H9 (cell line): ENCODE measurements at regions not wholly inside any gene's neighbourhood (a gene's known extent, or its start where the extent isn't known, plus 50 kb on each side); places are given as distances from the start of the nearest gene placed in this dataset.

Source experiments
- DNase-seq: peaks from one replicate; pipeline ENCODE4 v3.0.0-alpha.2; 2017
- H2AFZ ChIP-seq: one replicate; pipeline ENCODE4 v1.6.1; 2013; ENCODE audit warnings: mild to moderate bottlenecking, low read length, control low read depth, moderate library complexity
- H2AK5ac ChIP-seq: 2 replicates; pipeline ENCODE4 v1.6.1; 2013; ENCODE audit warnings: low read length, control low read depth, mixed read lengths; ENCODE audit not compliant: insufficient read length
- H2BK120ac ChIP-seq: one replicate; pipeline ENCODE4 v1.6.1; 2013; ENCODE audit warnings: low read depth, mild to moderate bottlenecking, low read length, control low read depth, inconsistent platforms; ENCODE audit not compliant: poor library complexity, severe bottlenecking
- H2BK12ac ChIP-seq: 2 replicates; pipeline ENCODE4 v1.6.1; 2013; ENCODE audit warnings: low read length, control low read depth, mixed read lengths, low read depth; ENCODE audit not compliant: insufficient read length
- H2BK15ac ChIP-seq: 2 replicates; pipeline ENCODE4 v1.6.1; 2013; ENCODE audit warnings: low read depth, low read length, control low read depth
- H2BK20ac ChIP-seq: one replicate; pipeline ENCODE4 v1.6.1; 2013; ENCODE audit warnings: low read depth, mild to moderate bottlenecking, low read length, control low read depth, inconsistent platforms; ENCODE audit not compliant: poor library complexity, severe bottlenecking
- H2BK5ac ChIP-seq: 2 replicates; pipeline ENCODE4 v1.6.1; 2013; ENCODE audit warnings: low read length, control low read depth, mixed read lengths; ENCODE audit not compliant: insufficient read length
- H3K14ac ChIP-seq: 2 replicates; pipeline ENCODE4 v1.6.1; 2013; ENCODE audit warnings: low read length, control low read depth; ENCODE audit not compliant: insufficient read depth
- H3K18ac ChIP-seq: 2 replicates; pipeline ENCODE4 v1.6.1; 2013; ENCODE audit warnings: low read depth, mild to moderate bottlenecking, mixed read lengths, low read length, control low read depth; ENCODE audit not compliant: insufficient read length
- H3K23ac ChIP-seq: 2 replicates; pipeline ENCODE4 v1.6.1; 2013; ENCODE audit warnings: low read length, control low read depth, mixed read lengths, low read depth; ENCODE audit not compliant: insufficient read length
- H3K23me2 ChIP-seq: 2 replicates; pipeline ENCODE4 v1.6.1; 2013; ENCODE audit warnings: low read depth, mild to moderate bottlenecking, mixed read lengths, low read length, control low read depth; ENCODE audit not compliant: insufficient read length, poor library complexity, severe bottlenecking
- H3K27ac ChIP-seq: 2 replicates; pipeline ENCODE4 v1.5.1; 2013; ENCODE audit warnings: low read length, control low read depth, mixed read lengths, low read depth; ENCODE audit not compliant: insufficient read length
- H3K27me3 ChIP-seq: 2 replicates; pipeline ENCODE4 v1.6.1; 2013; ENCODE audit warnings: low read length, control low read depth, inconsistent platforms; ENCODE audit not compliant: insufficient read depth
- H3K4ac ChIP-seq: 2 replicates; pipeline ENCODE4 v1.6.1; 2013; ENCODE audit warnings: low read depth, mild to moderate bottlenecking, control low read depth, inconsistent platforms, low read length, moderate library complexity
- H3K4me1 ChIP-seq: 2 replicates; pipeline ENCODE4 v1.6.1; 2013; ENCODE audit warnings: low read length, control low read depth, inconsistent platforms; ENCODE audit not compliant: insufficient read depth
- H3K4me2 ChIP-seq: 2 replicates; pipeline ENCODE4 v1.6.1; 2013; ENCODE audit warnings: low read length, control low read depth, mixed read lengths; ENCODE audit not compliant: insufficient read length, insufficient read depth
- H3K56ac ChIP-seq: 2 replicates; pipeline ENCODE4 v1.6.1; 2013; ENCODE audit warnings: low read depth, mild to moderate bottlenecking, mixed read lengths, low read length, control low read depth; ENCODE audit not compliant: insufficient read length
- H3K79me1 ChIP-seq: 2 replicates; pipeline ENCODE4 v1.6.1; 2013; ENCODE audit warnings: low read depth, mild to moderate bottlenecking, moderate library complexity, low read length, control low read depth, inconsistent platforms; ENCODE audit not compliant: insufficient read depth, poor library complexity, severe bottlenecking
- H3K79me2 ChIP-seq: 2 replicates; pipeline ENCODE4 v1.6.1; 2013; ENCODE audit warnings: low read length, control low read depth, inconsistent platforms; ENCODE audit not compliant: insufficient read depth
- H3K9ac ChIP-seq: 2 replicates; pipeline ENCODE4 v1.6.1; 2013; ENCODE audit warnings: low read length, control low read depth, mixed read lengths; ENCODE audit not compliant: insufficient read length; ENCODE audit errors: extremely low read depth
- H3K9me3 ChIP-seq: one replicate; pipeline ENCODE4 v1.6.1; 2013; ENCODE audit warnings: low read depth, low read length, inconsistent platforms; ENCODE audit not compliant: control insufficient read depth
- H3T11ph ChIP-seq: one replicate; pipeline ENCODE4 v1.6.1; 2013; ENCODE audit warnings: mild to moderate bottlenecking, low read length, control low read depth, inconsistent platforms
- H4K20me1 ChIP-seq: one replicate; pipeline ENCODE4 v1.6.1; 2013; ENCODE audit not compliant: control insufficient read depth, insufficient read length, insufficient read depth
- H4K5ac ChIP-seq: 2 replicates; pipeline ENCODE4 v1.6.1; 2013; ENCODE audit warnings: low read depth, mild to moderate bottlenecking, mixed read lengths, low read length, control low read depth; ENCODE audit not compliant: insufficient read length
- H4K8ac ChIP-seq: replicated peaks from 2 replicates; pipeline ENCODE4 v1.6.1; 2013; ENCODE audit warnings: low read length, control low read depth, mixed read lengths, low read depth; ENCODE audit not compliant: insufficient read length
- H4K91ac ChIP-seq: 2 replicates; pipeline ENCODE4 v1.6.1; 2013; ENCODE audit warnings: low read depth, mild to moderate bottlenecking, moderate library complexity, mixed read lengths, low read length, control low read depth; ENCODE audit not compliant: insufficient read length
- H3K27ac Mint-ChIP-seq, 3 experiments: 2 replicates in 2 of 3; 3 replicates in 1 of 3; pipeline ENCODE4 v1.8.0; 2020 to 2021; ENCODE audit warnings: mixed read lengths in 3 of 3, mild to moderate bottlenecking in 1 of 3, moderate library complexity in 1 of 3
- H3K27me3 Mint-ChIP-seq: 2 replicates; pipeline ENCODE4 v1.8.0; 2021; ENCODE audit warnings: low read depth, mild to moderate bottlenecking, moderate library complexity, mixed read lengths
- H3K36me3 Mint-ChIP-seq, 3 experiments: 2 replicates in 2 of 3; 3 replicates in 1 of 3; pipeline ENCODE4 v1.8.0; 2020 to 2021; ENCODE audit warnings: low read depth in 3 of 3, mixed read lengths in 3 of 3; ENCODE audit not compliant: insufficient read depth in 1 of 3
- H3K4me1 Mint-ChIP-seq, 2 experiments: 2 replicates each; pipeline ENCODE4 v1.8.0; 2020; ENCODE audit warnings: mixed read lengths in 2 of 2
- H3K4me3 Mint-ChIP-seq, 2 experiments: 2 replicates in 1 of 2; 3 replicates in 1 of 2; pipeline ENCODE4 v1.8.0; 2020 to 2021; ENCODE audit warnings: mild to moderate bottlenecking in 2 of 2, mixed read lengths in 2 of 2, moderate library complexity in 1 of 2
- H3K9me3 Mint-ChIP-seq, 2 experiments: 2 replicates in 1 of 2; 3 replicates in 1 of 2; pipeline ENCODE4 v1.8.0; 2020; ENCODE audit warnings: mild to moderate bottlenecking in 2 of 2, mixed read lengths in 2 of 2, moderate library complexity in 1 of 2
- WGBS: extraction: QIAGEN DNeasy Blood & Tissue Kit; methylation state at CpG from one replicate; pipeline ENCODE4 v1.1.7; 2013; ENCODE audit warnings: missing lambda C conversion rate, low lambda C conversion rate, mixed read lengths; ENCODE audit not compliant: insufficient read length; ENCODE audit errors: extremely low coverage; 5-methylcytosine and 5-hydroxymethylcytosine counted together
- TF ChIP-seq, protein P1 (sequence below): fragments of 200-600 bp; sonication (generic); conservative IDR thresholded peaks from 3 replicates; pipeline ENCODE4 v1.8.0; 2021; ENCODE audit warnings: antibody characterized with exemption, mild to moderate bottlenecking

DNA sequence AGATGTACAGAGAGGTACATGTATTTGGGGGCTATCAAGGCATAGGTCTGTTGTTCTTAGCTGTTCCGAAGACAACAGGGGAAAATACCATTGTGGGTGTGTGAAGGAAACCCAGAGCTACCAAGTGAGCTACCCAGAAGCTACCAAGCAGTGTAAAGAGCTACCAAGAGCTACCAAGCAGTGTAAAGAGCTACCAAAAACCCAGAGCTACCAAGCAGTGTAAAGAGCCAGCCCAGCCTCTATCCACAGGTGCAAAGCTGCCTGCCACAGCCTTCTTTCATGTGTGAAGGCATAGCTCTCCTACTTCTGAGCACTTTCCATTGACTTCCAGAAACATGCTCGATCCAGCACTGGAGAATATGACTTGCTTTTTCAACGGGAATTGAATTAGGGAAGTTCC, 145.7 kb downstream of the AKAP11 start:
- Histone ChIP-seq H2AK5ac (no peak overlapping the region), H2BK120ac (no peak overlapping the region), H3K56ac (no peak overlapping the region), H2BK20ac (no peak overlapping the region), H3K9me3 (no peaks in the 10 kb centered on the region), H3K4me1 (no peaks in the 10 kb centered on the region), H4K5ac (no peak overlapping the region), H4K20me1 (no peaks in the 10 kb centered on the region), H3K79me1 (no peaks in the 10 kb centered on the region), H2AFZ (no peak overlapping the region), H3K23ac (no peak overlapping the region), H3K9ac (no peak overlapping the region), H2BK12ac (no peak overlapping the region), H4K8ac (no peak overlapping the region), H3K14ac (no peak overlapping the region), H3K27me3 (no peaks in the 10 kb centered on the region), H2BK15ac (no peak overlapping the region), H3T11ph (no peak overlapping the region), H3K79me2 (no peaks in the 10 kb centered on the region), H3K23me2 (no peaks in the 10 kb centered on the region), H3K4me2 (no peak overlapping the region), H4K91ac (no peak overlapping the region), H3K27ac (no peak overlapping the region), H3K18ac (no peak overlapping the region), H2BK5ac (no peak overlapping the region), H3K4ac (no peak overlapping the region)
- H3K27me3 Mint-ChIP-seq = no peaks in the 10 kb centered on the region; the same call in 1 of the 2 replicates
- no peak overlapping the region for H3K27ac Mint-ChIP-seq
- no peak overlapping the region for H3K4me3 Mint-ChIP-seq
- H3K9me3 Mint-ChIP-seq = no peaks in the 10 kb centered on the region
- no peak for DNase-seq
- H3K4me1 Mint-ChIP-seq = 0 out of 4 replicates have a peak, but pooled peaks cover 0 to 3% of the 10 kb centered on the region in 2 experiments
- WGBS = no CpG with 5 or more reads among the region's 3 CpGs
- TF ChIP-seq, protein P1, sequence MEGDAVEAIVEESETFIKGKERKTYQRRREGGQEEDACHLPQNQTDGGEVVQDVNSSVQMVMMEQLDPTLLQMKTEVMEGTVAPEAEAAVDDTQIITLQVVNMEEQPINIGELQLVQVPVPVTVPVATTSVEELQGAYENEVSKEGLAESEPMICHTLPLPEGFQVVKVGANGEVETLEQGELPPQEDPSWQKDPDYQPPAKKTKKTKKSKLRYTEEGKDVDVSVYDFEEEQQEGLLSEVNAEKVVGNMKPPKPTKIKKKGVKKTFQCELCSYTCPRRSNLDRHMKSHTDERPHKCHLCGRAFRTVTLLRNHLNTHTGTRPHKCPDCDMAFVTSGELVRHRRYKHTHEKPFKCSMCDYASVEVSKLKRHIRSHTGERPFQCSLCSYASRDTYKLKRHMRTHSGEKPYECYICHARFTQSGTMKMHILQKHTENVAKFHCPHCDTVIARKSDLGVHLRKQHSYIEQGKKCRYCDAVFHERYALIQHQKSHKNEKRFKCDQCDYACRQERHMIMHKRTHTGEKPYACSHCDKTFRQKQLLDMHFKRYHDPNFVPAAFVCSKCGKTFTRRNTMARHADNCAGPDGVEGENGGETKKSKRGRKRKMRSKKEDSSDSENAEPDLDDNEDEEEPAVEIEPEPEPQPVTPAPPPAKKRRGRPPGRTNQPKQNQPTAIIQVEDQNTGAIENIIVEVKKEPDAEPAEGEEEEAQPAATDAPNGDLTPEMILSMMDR = no peak
- no peaks in the 10 kb centered on the region; a peak in 2 of 7 replicates for H3K36me3 Mint-ChIP-seq
